Large intestine (tissue), 3 donors: ENCODE measurements at regions not wholly inside any gene's neighbourhood (a gene's known extent, or its start where the extent isn't known, plus 50 kb on each side); places are given as distances from the start of the nearest gene placed in this dataset.

Experiments
- DNase-seq, 2 donors: peaks; one replicate each; pipeline versions ENCODE4 v3.0.0 to v3.0.0-alpha.2; 2013
- H3K27ac ChIP-seq: one replicate; pipeline ENCODE4 v1.5.1; 2013; ENCODE audit warnings: low read length
- H3K27me3 ChIP-seq: 2 replicates; pipeline ENCODE4 v1.6.1; 2013; ENCODE audit warnings: low read length; ENCODE audit not compliant: control insufficient read depth, insufficient read depth
- H3K36me3 ChIP-seq: 2 replicates; pipeline ENCODE4 v1.6.1; 2013; ENCODE audit warnings: low read length; ENCODE audit not compliant: control insufficient read depth, insufficient read depth
- H3K4me1 ChIP-seq: one replicate; pipeline ENCODE4 v1.6.1; 2013; ENCODE audit warnings: low read length; ENCODE audit not compliant: control insufficient read depth, insufficient read depth
- H3K4me3 ChIP-seq: one replicate; pipeline ENCODE4 v1.5.1; 2013; ENCODE audit warnings: low read length
- H3K9me3 ChIP-seq: one replicate; pipeline ENCODE4 v1.6.1; 2013; ENCODE audit warnings: mild to moderate bottlenecking, low read depth, low read length, moderate library complexity; ENCODE audit not compliant: control insufficient read depth
- WGBS: methylation state at CpG from one replicate; pipeline ENCODE4 v1.1.5; 2013; ENCODE audit warnings: low lambda C conversion rate; ENCODE audit not compliant: insufficient coverage; 5-methylcytosine and 5-hydroxymethylcytosine counted together

DNA sequence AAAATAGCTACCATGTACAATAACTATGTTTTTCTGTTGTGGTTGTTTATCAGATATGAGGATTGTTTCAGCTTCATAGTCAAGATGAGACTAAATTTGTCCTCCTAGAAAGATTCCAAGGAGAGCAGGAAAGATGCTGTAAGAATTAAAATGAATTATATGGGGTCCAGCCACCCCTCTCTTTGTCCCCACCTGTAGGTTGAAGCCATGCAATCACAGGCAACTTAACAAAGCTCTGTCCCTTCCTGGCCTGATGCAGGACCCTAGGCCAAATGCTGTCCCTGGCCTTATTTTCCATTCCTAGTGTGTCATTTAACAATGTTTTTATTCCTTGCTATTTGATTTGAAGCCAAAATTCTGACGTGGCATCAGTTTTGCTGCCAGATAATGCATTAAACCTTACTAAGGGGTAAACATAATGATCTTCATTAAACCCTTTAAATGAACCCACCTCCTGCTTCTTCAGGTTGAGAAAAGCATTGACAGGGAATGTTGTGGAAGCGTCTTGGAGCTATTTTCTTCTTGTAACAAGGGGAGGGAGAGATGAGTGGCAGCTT is 240.9 kb upstream of the ZNF521 start:
- H3K27ac ChIP-seq = no peak overlapping the region
- H3K9me3 ChIP-seq = no peaks in the 10 kb centered on the region
- no peaks in the 10 kb centered on the region for H3K27me3 ChIP-seq
- H3K4me1 ChIP-seq = no peaks in the 10 kb centered on the region
- no peak overlapping the region for H3K4me3 ChIP-seq
- no peak for DNase-seq
- H3K36me3 ChIP-seq = no peaks in the 10 kb centered on the region
- WGBS = 100% methylated on average over 1 of the region's 2 CpGs

DNA sequence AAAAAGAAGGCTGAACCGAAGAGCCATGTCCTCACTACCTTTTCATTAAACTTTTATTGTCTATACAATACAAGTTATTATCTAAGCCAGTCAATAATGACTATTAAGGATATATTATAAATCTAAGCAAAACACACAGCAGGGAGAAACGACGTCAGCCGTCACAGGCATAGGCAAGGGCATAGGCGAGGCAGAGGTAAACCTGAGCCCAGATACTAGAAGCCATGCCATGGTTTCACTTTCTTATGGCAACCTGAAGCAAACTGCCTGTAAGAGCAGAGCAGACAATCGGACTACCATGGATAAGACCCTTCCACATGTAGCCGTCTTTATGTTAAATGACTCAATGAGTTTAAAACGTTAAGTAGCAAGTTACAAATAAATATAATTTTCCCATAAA is 238.5 kb upstream of the ZNF521 start:
- Histone ChIP-seq H3K27me3 (no peaks in the 10 kb centered on the region), H3K9me3 (no peaks in the 10 kb centered on the region), H3K4me1 (no peaks in the 10 kb centered on the region), H3K4me3 (no peak overlapping the region), H3K27ac (no peak overlapping the region), H3K36me3 (no peaks in the 10 kb centered on the region)
- WGBS = 90% methylated on average over 2 of the region's 8 CpGs
- DNase-seq = no peak

GRCh38 chr18:25587545-25587944 is 235.6 kb upstream of the ZNF521 start:
- Histone ChIP-seq H3K36me3 (no peaks in the 10 kb centered on the region), H3K27me3 (no peaks in the 10 kb centered on the region)
- WGBS = 94% methylated on average over 5 of the region's 5 CpGs

DNA sequence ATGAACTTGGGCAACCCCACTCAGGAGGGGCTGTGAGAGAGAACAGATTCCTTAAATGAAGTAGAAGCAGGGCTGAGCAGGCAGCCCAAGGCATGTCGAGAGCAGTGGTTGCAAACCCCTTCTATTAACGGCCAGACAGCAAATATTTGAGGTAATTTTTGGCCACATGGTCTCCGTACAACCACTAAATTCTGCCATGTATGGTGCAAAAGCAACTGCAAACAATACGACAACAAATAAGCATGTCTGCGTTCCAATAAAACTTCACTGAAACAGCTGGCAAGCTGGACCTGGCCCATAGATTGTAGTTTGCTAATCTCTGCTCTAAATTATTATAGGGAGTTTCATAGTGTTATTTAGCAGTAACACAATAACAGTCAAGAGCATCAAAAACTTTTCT is 217.0 kb upstream of the ZNF521 start:
- Histone ChIP-seq H3K36me3 (no peaks in the 10 kb centered on the region), H3K9me3 (no peaks in the 10 kb centered on the region), H3K4me1 (no peaks in the 10 kb centered on the region), H3K27me3 (no peaks in the 10 kb centered on the region), H3K27ac (no peak overlapping the region), H3K4me3 (no peak overlapping the region)
- no CpG with 5 or more reads among the region's 5 CpGs for WGBS
- no peak for DNase-seq

More at GRCh38 chr18:25587545-25587944, 235.6 kb upstream of the ZNF521 start:
- Histone ChIP-seq H3K4me1 (no peaks in the 10 kb centered on the region), H3K27ac (no peak overlapping the region), H3K4me3 (no peak overlapping the region), H3K9me3 (no peaks in the 10 kb centered on the region)
- DNase-seq = no peak

DNA sequence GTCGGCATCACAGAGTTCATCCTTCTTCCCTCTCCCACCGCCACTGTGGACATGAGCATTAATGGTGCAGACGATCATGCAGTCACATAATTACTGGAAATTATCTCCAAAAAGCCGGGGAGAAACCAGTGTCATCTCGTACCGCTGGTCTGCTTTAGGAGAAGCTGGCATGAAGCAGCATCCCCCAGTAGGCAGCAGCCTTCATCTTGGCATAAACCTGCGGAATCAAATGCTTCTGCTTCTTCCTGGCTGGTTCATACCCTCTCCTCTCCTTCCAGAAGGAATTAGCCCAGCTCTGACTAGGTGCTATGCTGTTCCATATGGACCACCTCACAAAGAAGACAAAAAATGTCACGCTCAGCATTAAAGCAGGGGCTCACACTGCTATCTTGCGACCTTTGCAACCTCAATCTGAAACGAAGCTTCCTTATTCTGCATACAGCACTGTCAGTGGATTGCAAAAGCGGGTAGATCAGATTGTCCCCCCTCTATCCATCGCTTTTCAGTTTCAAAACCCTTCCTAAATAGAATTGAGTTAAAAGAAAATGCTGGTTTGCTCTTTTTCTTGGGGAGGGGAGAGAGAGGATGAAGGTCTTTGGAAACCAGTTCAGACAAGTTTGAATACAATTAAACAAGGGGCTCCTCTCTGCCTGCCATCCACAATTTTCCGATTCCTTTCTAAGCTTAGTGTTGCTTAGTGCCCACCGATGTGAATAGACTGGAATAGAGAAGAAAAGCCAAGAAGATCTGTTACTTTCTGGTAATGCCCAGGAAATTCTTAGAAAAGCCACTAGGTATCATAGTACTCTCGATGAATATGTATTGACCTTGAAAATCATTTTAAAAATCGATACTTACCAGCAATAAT is 212.1 kb upstream of the ZNF521 start:
- DNase-seq = no peak
- no peaks in the 10 kb centered on the region for H3K9me3 ChIP-seq
- WGBS = 80% methylated on average over 1 of the region's 16 CpGs

DNA sequence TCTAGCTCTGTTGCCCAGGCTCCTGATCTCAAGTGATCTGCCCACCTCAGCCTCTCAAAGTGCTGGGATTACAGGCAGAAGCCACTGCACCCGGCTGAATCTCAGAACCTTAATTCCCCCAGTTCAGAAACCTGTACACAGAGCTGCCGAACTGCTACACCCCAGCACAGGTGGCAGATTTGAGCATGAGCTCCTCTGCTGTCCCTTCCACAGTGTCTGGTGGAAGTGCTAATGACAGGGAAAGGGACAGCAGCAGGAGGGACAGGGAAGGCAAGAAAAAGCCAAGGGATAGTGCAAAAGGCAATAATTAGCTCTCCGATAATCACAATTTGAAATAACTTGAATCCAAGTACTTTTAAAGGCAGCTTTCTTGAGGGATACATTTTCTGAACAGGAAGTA is 211.4 kb upstream of the ZNF521 start:
- H3K36me3 ChIP-seq = no peaks in the 10 kb centered on the region
- H3K9me3 ChIP-seq = no peaks in the 10 kb centered on the region
- no peaks in the 10 kb centered on the region for H3K27me3 ChIP-seq
- H3K27ac ChIP-seq = no peak overlapping the region
- no peak for DNase-seq
- no peaks in the 10 kb centered on the region for H3K4me1 ChIP-seq
- 100% methylated on average over 1 of the region's 3 CpGs for WGBS
- no peak overlapping the region for H3K4me3 ChIP-seq

More for the DNA sequence above, 212.1 kb upstream of the ZNF521 start:
- Histone ChIP-seq H3K27ac (no peak overlapping the region), H3K4me3 (no peak overlapping the region), H3K4me1 (no peaks in the 10 kb centered on the region), H3K36me3 (no peaks in the 10 kb centered on the region), H3K27me3 (no peaks in the 10 kb centered on the region)

DNA sequence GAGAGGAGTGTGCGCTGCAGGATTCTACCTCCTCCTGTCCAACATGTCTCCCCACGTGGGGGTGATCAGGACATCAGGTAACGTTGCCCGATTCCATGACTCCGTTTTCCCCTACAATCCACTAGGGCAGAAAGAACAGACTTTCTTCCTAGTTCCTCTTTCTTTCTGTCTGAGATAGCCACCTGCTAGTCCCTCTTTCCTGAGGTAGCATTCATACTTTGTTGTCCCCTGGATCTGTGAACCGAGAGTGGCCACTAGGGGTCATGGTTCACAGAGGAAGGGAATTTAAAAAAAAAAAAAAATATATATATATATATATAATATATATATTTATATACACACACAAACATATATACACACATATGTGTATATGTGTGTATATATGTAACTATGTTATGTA is 210.0 kb upstream of the ZNF521 start:
- Histone ChIP-seq H3K36me3 (no peaks in the 10 kb centered on the region), H3K27me3 (no peaks in the 10 kb centered on the region), H3K4me3 (no peak overlapping the region), H3K9me3 (no peaks in the 10 kb centered on the region), H3K27ac (no peak overlapping the region), H3K4me1 (no peaks in the 10 kb centered on the region)
- no peak for DNase-seq
- WGBS = no CpG with 5 or more reads among the region's 6 CpGs

GRCh38 chr18:25560369-25560768 is 208.4 kb upstream of the ZNF521 start:
- no peaks in the 10 kb centered on the region for H3K9me3 ChIP-seq
- WGBS = 100% methylated on average over 1 of the region's 4 CpGs
- DNase-seq = no peak

DNA sequence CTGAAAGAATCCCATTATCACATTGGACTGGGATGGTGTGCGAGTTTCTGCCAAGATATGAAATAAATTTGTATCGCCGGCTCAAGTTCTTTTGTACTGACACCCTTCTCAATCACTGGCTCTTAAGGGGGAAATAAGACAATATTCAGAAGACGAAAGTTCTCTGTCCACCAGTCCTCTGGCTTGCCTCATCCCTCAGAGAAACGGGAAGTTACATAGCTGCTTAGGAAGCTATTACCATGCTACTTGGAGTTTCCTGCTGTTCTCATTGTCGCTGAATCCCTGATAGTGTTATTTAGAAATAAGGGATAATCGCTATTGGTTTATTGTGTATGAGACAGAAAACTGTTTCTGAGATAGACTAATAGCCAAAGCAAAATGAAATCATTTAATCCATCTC is 205.0 kb upstream of the ZNF521 start:
- WGBS = no CpG with 5 or more reads among the region's 7 CpGs
- Histone ChIP-seq H3K4me1 (no peaks in the 10 kb centered on the region), H3K9me3 (no peaks in the 10 kb centered on the region), H3K36me3 (no peaks in the 10 kb centered on the region), H3K4me3 (no peak overlapping the region), H3K27ac (no peak overlapping the region), H3K27me3 (no peaks in the 10 kb centered on the region)
- no peak for DNase-seq

More at GRCh38 chr18:25560369-25560768, 208.4 kb upstream of the ZNF521 start:
- Histone ChIP-seq H3K27me3 (no peaks in the 10 kb centered on the region), H3K27ac (no peak overlapping the region), H3K36me3 (no peaks in the 10 kb centered on the region), H3K4me1 (no peaks in the 10 kb centered on the region), H3K4me3 (no peak overlapping the region)

DNA sequence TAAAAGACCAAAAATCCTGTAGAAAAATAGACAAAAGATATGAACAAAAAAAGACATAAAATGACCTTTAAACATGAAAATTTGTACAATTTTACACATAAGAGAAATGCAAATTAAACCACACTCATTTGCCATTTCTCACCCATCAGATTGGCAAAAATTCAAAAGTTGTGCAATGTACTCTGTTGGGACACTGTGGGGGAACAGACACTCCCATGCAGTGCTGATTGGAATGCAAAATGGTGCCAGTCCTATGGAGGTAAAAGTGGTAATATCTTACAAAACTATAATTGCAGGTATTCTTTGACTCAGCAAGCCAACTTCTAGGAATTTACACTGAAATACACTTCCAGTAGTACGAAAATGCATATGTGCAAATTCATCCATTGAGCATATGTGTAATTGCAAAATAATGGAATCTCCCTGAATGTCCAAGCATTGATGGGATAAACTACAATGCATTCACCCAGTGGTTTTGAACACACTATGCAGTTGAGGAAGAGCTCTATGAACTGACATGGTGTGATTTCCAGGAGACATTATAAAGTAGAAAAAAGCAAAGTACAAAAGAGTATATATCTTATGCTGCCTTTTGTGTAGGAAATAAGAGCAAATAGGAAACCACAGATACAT is 201.8 kb upstream of the ZNF521 start:
- Histone ChIP-seq H3K4me3 (no peak overlapping the region), H3K27ac (no peak overlapping the region), H3K4me1 (no peaks in the 10 kb centered on the region), H3K36me3 (no peaks in the 10 kb centered on the region), H3K9me3 (no peaks in the 10 kb centered on the region), H3K27me3 (no peaks in the 10 kb centered on the region)
- 100% methylated on average over 1 of the region's 1 CpG for WGBS
- no peak for DNase-seq
